ENCODE measurements at regions not wholly inside any gene's neighbourhood (a gene's known extent, or its start where the extent isn't known, plus 50 kb on each side); places are given as distances from the start of the nearest gene placed in this dataset.

- TF ChIP-seq ZNF687 (CRISPR knock-in tag; IDR thresholded peaks at IDR 0.05) (peak; percentile 99), ZNF768 (CRISPR knock-in tag; IDR thresholded peaks at IDR 0.05) (peak; percentile 65; the same call in 1 of the 2 replicates), ZNF850 (CRISPR knock-in tag; conservative IDR thresholded peaks at IDR 0.05) (no peak), ZNF609 (CRISPR knock-in tag; IDR thresholded peaks at IDR 0.05; ENCODE audit: borderline replicate concordance) (peak; percentile 92), ZHX1 (CRISPR knock-in tag; IDR thresholded peaks at IDR 0.05; ENCODE audit: low read depth) (peak; percentile 57; the same call in 1 of the 2 replicates), MTF2 (CRISPR knock-in tag; IDR thresholded peaks at IDR 0.05; ENCODE audit: borderline replicate concordance) (no peak), MEIS1 (CRISPR knock-in tag; IDR thresholded peaks at IDR 0.05; ENCODE audit: borderline replicate concordance) (peak; percentile 80; the same call in 1 of the 2 replicates), ZEB1 (IDR thresholded peaks at IDR 0.05; ENCODE audit: insufficient replicate concordance, low read depth) (no peak), ZNF275 (CRISPR knock-in tag; IDR thresholded peaks at IDR 0.05; ENCODE audit: borderline replicate concordance) (no peak), ZNF335 (CRISPR knock-in tag; IDR thresholded peaks at IDR 0.05) (peak; percentile 92), SSRP1 (CRISPR knock-in tag; IDR thresholded peaks at IDR 0.05) (no peak), ARID2 (CRISPR knock-in tag; IDR thresholded peaks at IDR 0.05; ENCODE audit: borderline replicate concordance) (no peak; the same call in 1 of the 2 replicates), KDM5A (IDR thresholded peaks at IDR 0.05; ENCODE audit: borderline replicate concordance, low read length) (no peak), ZNF709 (CRISPR knock-in tag; IDR thresholded peaks at IDR 0.05) (peak; percentile 86), CHD4 (IDR thresholded peaks at IDR 0.05; ENCODE audit: borderline replicate concordance, low read length) (peak; percentile 64; the same call in 1 of the 2 replicates), NFYB (CRISPR knock-in tag; IDR thresholded peaks at IDR 0.05) (no peak; the same call in 1 of the 2 replicates)
Measured at GRCh38 chr16:85306071-85306792, 194.0 kb upstream of the CIBAR2 start (continued).
